HL-60 (cell line): ENCODE measurements at regions not wholly inside any gene's neighbourhood (a gene's known extent, or its start where the extent isn't known, plus 50 kb on each side); places are given as distances from the start of the nearest gene placed in this dataset.

Experiments
- DNase-seq, 2 experiments: peaks; one replicate each; pipeline ENCODE4 v3.0.0-alpha.2; 2010 to 2020; ENCODE audit warnings: low read depth in 1 of 2, low spot score in 1 of 2
- H3K27ac ChIP-seq: fragments of 250-450 bp; sonication (Bioruptor Pico); replicated peaks from 2 replicates; pipeline ENCODE4 v1.5.1; 2020; ENCODE audit warnings: mild to moderate bottlenecking, moderate library complexity
- H3K27me3 ChIP-seq: fragments of 250-450 bp; sonication (Bioruptor Pico); 2 replicates; pipeline ENCODE4 v1.5.1; 2021; ENCODE audit warnings: mild to moderate bottlenecking, moderate library complexity; ENCODE audit not compliant: insufficient read depth, poor library complexity, severe bottlenecking
- H3K4me3 ChIP-seq: replicated peaks from 2 replicates; pipeline ENCODE4 v1.5.1; 2011; ENCODE audit warnings: mild to moderate bottlenecking, control low read depth, low read length; ENCODE audit not compliant: insufficient read depth
- CTCF ChIP-seq: IDR thresholded peaks from one replicate; pipeline ENCODE4 v1.5.1; 2011; ENCODE audit warnings: low read length, control low read depth, inconsistent platforms; ENCODE audit not compliant: insufficient read depth
- GABPA ChIP-seq: IDR thresholded peaks from 2 replicates; pipeline ENCODE4 v1.6.1; 2012; ENCODE audit warnings: low read depth
- POLR2AphosphoS5 ChIP-seq: IDR thresholded peaks from 2 replicates; pipeline ENCODE4 v1.6.1; 2012; ENCODE audit warnings: low read depth
- REST ChIP-seq: IDR thresholded peaks from 2 replicates; pipeline ENCODE4 v1.6.1; 2012; ENCODE audit warnings: low read depth; ENCODE audit not compliant: insufficient replicate concordance
- SPI1 ChIP-seq: IDR thresholded peaks from 2 replicates; pipeline ENCODE4 v1.6.1; 2012; ENCODE audit warnings: low read depth, mild to moderate bottlenecking, borderline replicate concordance

- Histone ChIP-seq H3K4me3 (no peak overlapping the region), H3K27ac (no peak overlapping the region), H3K27me3 (no peaks in the 10 kb centered on the region)
- TF ChIP-seq GABPA (no peak), CTCF (no peak), SPI1 (no peak), REST (no peak), POLR2AphosphoS5 (no peak)
- no peak for DNase-seq
These were observed 1240.8 kb upstream of the ADGRB3 start for GRCh38 chr6:67394254-67394653.

- H3K27ac ChIP-seq: no peak overlapping the region
- no peak overlapping the region for H3K4me3 ChIP-seq
- no peak for DNase-seq
- H3K27me3 ChIP-seq: no peaks in the 10 kb centered on the region
- TF ChIP-seq REST: no peak
- TF ChIP-seq SPI1: no peak
- TF ChIP-seq CTCF: no peak
- no peak for TF ChIP-seq GABPA
- no peak for TF ChIP-seq POLR2AphosphoS5
These were observed 1241.7 kb upstream of the ADGRB3 start for GRCh38 chr6:67393356-67393755.

- Histone ChIP-seq H3K27me3 (no peaks in the 10 kb centered on the region), H3K27ac (no peak overlapping the region), H3K4me3 (no peak overlapping the region)
- TF ChIP-seq SPI1: no peak
- no peak for TF ChIP-seq POLR2AphosphoS5
- no peak for TF ChIP-seq GABPA
- TF ChIP-seq CTCF: no peak
- no peak for TF ChIP-seq REST
- no peak for DNase-seq
These were observed 1243.1 kb upstream of the ADGRB3 start for GRCh38 chr6:67391955-67392354.
